CD4-positive, alpha-beta T cell treated with Interleukin-12 subunit alpha and Interleukin-12 subunit beta, for 1 hour (primary cell): ENCODE measurements at regions not wholly inside any gene's neighbourhood (a gene's known extent, or its start where the extent isn't known, plus 50 kb on each side); places are given as distances from the start of the nearest gene placed in this dataset.
"Not testable (repeated sequence)": the region's sequence is repeated elsewhere in the genome, so short reads cannot be mapped to it uniquely, and the experiment has no call there.

Experiments
- DNase-seq: peaks from one replicate; pipeline ENCODE4 v3.0.0-alpha.2; 2020

GRCh38 chr1:114032271-114033215 lies 53.3 kb downstream of the OLFML3 start:
- DNase-seq: no peak

- peak; percentile 13 for DNase-seq
Measured at GRCh38 chr1:114033216-114033706, 54.0 kb downstream of the OLFML3 start.

GRCh38 chr1:114033961-114034360 lies 54.7 kb downstream of the OLFML3 start:
- DNase-seq: no peak

GRCh38 chr1:114034567-114035303 lies 55.5 kb downstream of the OLFML3 start:
- DNase-seq: no peak

GRCh38 chr1:114035304-114035700 lies 56.0 kb downstream of the OLFML3 start:
- DNase-seq: no peak

- not testable (repeated sequence) for DNase-seq
Measured at GRCh38 chr1:114036841-114037630, 57.8 kb downstream of the OLFML3 start.

GRCh38 chr1:114037631-114037890 lies 58.3 kb downstream of the OLFML3 start:
- no peak for DNase-seq

GRCh38 chr1:114037962-114038816 lies 58.9 kb downstream of the OLFML3 start:
- DNase-seq: no peak
